Heart right ventricle (tissue), 16 donors: ENCODE measurements at regions not wholly inside any gene's neighbourhood (a gene's known extent, or its start where the extent isn't known, plus 50 kb on each side); places are given as distances from the start of the nearest gene placed in this dataset.

ENCODE experiments used
- ATAC-seq, 8 donors: fragments of 200-7000 bp; cut with Tn5 transposase; one replicate each; pipeline ENCODE4 v1.9.1; 2020; ENCODE audit warnings: mild to moderate bottlenecking in 8 of 8, moderate library complexity in 8 of 8, moderate number of reproducible peaks in 1 of 8
- DNase-seq, 2 donors: peaks; one replicate each; pipeline ENCODE4 v3.0.0-alpha.2; 2020
- H3K27ac ChIP-seq, 10 donors: fragments of 200-600 bp; sonication (generic) in 2 of 10; one replicate each; pipeline versions ENCODE4 v1.5.0 to v1.8.0; 2020 to 2022; ENCODE audit warnings: mild to moderate bottlenecking in 3 of 10
- H3K27me3 ChIP-seq, 7 donors: fragments of 200-600 bp; one replicate each; pipeline ENCODE4 v1.8.0; 2021 to 2022; ENCODE audit warnings: mild to moderate bottlenecking in 2 of 7
- H3K36me3 ChIP-seq, 9 donors: fragments of 200-600 bp; sonication (generic) in 1 of 9; one replicate each; pipeline versions ENCODE4 v1.5.0 to v1.8.0; 2020 to 2022; ENCODE audit warnings: mild to moderate bottlenecking in 2 of 9
- H3K4me1 ChIP-seq, 9 donors: fragments of 200-600 bp; sonication (generic) in 1 of 9; one replicate each; pipeline versions ENCODE4 v1.5.0 to v1.8.0; 2020 to 2022; ENCODE audit warnings: mild to moderate bottlenecking in 4 of 9
- H3K4me3 ChIP-seq, 10 donors: fragments of 200-600 bp; sonication (generic) in 2 of 10; one replicate each; pipeline versions ENCODE4 v1.5.0 to v1.8.0; 2020 to 2022; ENCODE audit warnings: mild to moderate bottlenecking in 7 of 10, moderate library complexity in 2 of 10
- H3K9me3 ChIP-seq, 11 donors: fragments of 200-600 bp in 10 of 11; sonication (generic) in 2 of 11; one replicate each; pipeline versions ENCODE4 v1.5.0 to v1.8.0; 2013 to 2022; ENCODE audit warnings: mild to moderate bottlenecking in 2 of 11, control low read depth in 1 of 11, moderate library complexity in 1 of 11
- WGBS, 2 donors: extraction: QIAGEN DNeasy Blood & Tissue Kit; methylation state at CpG; one replicate each; pipeline ENCODE4 v1.1.7; 2013; ENCODE audit warnings: inconsistent platforms in 1 of 2; 5-methylcytosine and 5-hydroxymethylcytosine counted together
- intact Hi-C, 10 donors: fragments of 100-400 bp; cut with DNase I; formaldehyde crosslinking; loops; one replicate each; pipeline versions ENCODE4 v1.11.1 to v1.14.2; 2022
- TF ChIP-seq, protein P1 (sequence below), 9 donors: fragments of 200-600 bp; sonication (generic) in 2 of 9; IDR thresholded peaks; one replicate each; pipeline versions ENCODE4 v1.5.0 to v1.8.0; 2021 to 2022; ENCODE audit warnings: antibody characterized with exemption in 9 of 9, mild to moderate bottlenecking in 5 of 9, moderate library complexity in 1 of 9
- donor health status: Arrhythmogenic right ventricular cardiomyopathy.
- donor health status: ischemic (EF 13 %, LVEDD 7.1; RV severe dilation, severe dysfunction).
- donor health status: healthy with polysubstance abuse.
- donor health status: DM: no; HTN: yes; CAD: no.
- donor health status: DM: no; HTN: no; CAD: no.
- donor health status: ischemic (EF 25% LVEDD 6.9; RV normal size, moderate dysfunction).
- donor health status: ischemic (EF 25% LVEDD 5.7; RV mildly dilated, moderate dysfunction).
- donor health status: healthy.
- donor health status: DM: yes; HTN: yes; CAD: no.
- donor health status: Ischemic cardiomyopathy.
- donor health status: ischemic (EF 35%, LVEDD 5.7; RV mildly dilated, moderate dysfunction).
- donor health status: nonischemic (EF 11% LVEDD 7.7; RV severe dilation, severe dysfunction).
- donor health status: DM: yes; HTN: yes; CAD: no.
- donor health status: PGD.
- donor health status: ischemic (EF 29% LVEDD 5.4; RV normal size, mild dysfunction).
- donor health status: nonischemic (EF 23%, LVEDD 6.1; RV moderate dilation, normal function).

DNA sequence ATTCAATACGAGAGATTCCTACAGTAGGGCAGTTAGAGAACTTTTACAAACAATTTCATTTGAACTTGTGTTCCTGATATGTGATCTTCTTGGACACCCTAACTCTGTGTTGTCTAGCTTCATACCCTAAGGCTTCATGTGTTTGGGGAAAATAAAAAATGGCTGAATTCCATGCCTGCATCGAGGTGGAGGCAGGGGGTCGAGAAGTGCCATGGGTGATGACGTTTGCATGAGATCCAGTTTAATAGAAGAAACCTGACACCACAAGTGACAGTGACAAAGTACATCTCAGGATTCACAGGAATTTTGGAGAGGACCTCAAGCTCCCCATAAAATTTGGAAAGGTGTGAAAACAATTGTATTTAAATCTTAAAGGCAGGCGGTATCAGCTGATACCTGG lies 169.2 kb upstream of the NABP1 start:
- WGBS, 2 donors: 80% methylated on average over 5 of the region's 5 CpGs

DNA sequence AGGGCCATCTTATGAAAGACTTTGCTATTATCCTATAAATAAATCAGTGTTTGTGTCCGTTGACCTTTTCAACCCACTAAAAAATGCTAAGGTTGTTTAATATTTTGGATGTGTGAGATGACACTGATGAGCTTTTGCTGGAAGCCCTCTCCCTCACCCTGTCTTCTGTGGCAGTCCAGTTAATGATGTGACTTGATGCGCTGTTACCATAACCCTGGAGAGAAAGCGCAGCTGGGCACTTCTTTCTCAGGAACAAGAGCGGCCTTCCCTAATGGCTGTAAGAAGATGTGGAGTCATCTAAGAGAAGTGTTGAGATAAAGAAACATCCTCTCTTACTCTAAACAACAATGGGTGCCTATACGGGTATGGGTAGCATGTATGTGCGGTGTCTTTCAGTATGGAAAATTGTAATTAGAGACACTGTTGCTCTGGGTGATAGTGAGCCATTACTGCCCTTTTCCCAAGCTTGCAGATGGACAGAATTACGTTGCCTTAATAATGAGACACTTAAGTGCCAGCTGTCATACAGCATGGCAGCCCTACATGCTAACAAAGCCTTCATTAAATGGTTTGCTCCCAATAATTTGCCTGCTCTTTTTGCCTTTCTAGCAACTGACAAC lies 165.6 kb upstream of the NABP1 start:
- H3K9me3 ChIP-seq: peaks cover 0 to 7% (median 0%) of the 10 kb centered on the region in 11 donors
- WGBS, 2 donors: 86 to 88% methylated on average over 7 of the region's 7 CpGs
- H3K4me3 ChIP-seq: no peak overlapping the region
- H3K4me1 ChIP-seq: peaks cover 0 to 7% (median 0%) of the 10 kb centered on the region in 9 donors
- no peaks in the 10 kb centered on the region for H3K36me3 ChIP-seq
- ATAC-seq (no peak), DNase-seq (no peak)
- no peak overlapping the region for H3K27ac ChIP-seq
- intact Hi-C loops: loop anchor here in 1 of 10 donors (10.0 kb wide), 1 partner anchor 448 kb away; no protein-coding TSS in a partner anchor
- TF ChIP-seq, protein P1, sequence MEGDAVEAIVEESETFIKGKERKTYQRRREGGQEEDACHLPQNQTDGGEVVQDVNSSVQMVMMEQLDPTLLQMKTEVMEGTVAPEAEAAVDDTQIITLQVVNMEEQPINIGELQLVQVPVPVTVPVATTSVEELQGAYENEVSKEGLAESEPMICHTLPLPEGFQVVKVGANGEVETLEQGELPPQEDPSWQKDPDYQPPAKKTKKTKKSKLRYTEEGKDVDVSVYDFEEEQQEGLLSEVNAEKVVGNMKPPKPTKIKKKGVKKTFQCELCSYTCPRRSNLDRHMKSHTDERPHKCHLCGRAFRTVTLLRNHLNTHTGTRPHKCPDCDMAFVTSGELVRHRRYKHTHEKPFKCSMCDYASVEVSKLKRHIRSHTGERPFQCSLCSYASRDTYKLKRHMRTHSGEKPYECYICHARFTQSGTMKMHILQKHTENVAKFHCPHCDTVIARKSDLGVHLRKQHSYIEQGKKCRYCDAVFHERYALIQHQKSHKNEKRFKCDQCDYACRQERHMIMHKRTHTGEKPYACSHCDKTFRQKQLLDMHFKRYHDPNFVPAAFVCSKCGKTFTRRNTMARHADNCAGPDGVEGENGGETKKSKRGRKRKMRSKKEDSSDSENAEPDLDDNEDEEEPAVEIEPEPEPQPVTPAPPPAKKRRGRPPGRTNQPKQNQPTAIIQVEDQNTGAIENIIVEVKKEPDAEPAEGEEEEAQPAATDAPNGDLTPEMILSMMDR (IDR thresholded peaks at IDR 0.05): no peak
- H3K27me3 ChIP-seq: no peaks in the 10 kb centered on the region

More for the DNA sequence above, 169.2 kb upstream of the NABP1 start:
- ATAC-seq: no peak
- TF ChIP-seq, protein P1 (IDR thresholded peaks at IDR 0.05): no peak
- no peak overlapping the region for H3K27ac ChIP-seq
- intact Hi-C loops: loop anchor here in 1 of 10 donors (10.0 kb wide), 1 partner anchor 454 kb away; no protein-coding TSS in a partner anchor
- H3K4me3 ChIP-seq: no peak overlapping the region
- no peaks in the 10 kb centered on the region for H3K36me3 ChIP-seq
- H3K4me1 ChIP-seq: no peaks in the 10 kb centered on the region
- DNase-seq: no peak
- no peaks in the 10 kb centered on the region for H3K27me3 ChIP-seq
- peaks cover 0 to 11% (median 0%) of the 10 kb centered on the region in 11 donors for H3K9me3 ChIP-seq

DNA sequence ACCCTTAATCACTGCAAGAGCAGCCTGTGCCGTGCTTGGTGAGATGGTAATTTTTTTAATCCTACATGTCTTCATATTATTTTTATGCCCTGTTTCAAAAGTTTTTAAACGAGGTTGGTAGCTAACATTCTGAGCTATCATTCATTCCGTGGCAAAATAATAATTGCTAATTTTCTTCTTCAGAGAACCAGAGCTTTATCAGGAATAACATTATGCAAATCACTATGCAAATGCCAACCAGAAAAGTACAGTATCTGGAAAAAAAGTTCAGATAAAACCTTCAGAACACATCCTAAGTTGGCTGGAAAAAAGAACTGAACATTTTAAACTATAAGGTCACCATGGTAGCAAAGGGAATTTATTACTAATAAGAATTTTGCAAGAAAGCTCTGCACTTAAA lies 165.1 kb upstream of the NABP1 start:
- intact Hi-C loops: loop anchor here in 1 of 10 donors (10.0 kb wide), 1 partner anchor 448 kb away; no protein-coding TSS in a partner anchor
- Histone ChIP-seq H3K27ac (no peak overlapping the region), H3K4me3 (no peak overlapping the region), H3K9me3 (peaks cover 0 to 1% (median 0%) of the 10 kb centered on the region in 11 donors), H3K27me3 (no peaks in the 10 kb centered on the region), H3K36me3 (no peaks in the 10 kb centered on the region), H3K4me1 (peaks cover 0 to 7% (median 0%) of the 10 kb centered on the region in 9 donors)
- DNase-seq (no peak), ATAC-seq (no peak)
- TF ChIP-seq, protein P1 (IDR thresholded peaks at IDR 0.05): no peak
- 80 to 84% methylated on average over 3 of the region's 3 CpGs for WGBS, 2 donors

DNA sequence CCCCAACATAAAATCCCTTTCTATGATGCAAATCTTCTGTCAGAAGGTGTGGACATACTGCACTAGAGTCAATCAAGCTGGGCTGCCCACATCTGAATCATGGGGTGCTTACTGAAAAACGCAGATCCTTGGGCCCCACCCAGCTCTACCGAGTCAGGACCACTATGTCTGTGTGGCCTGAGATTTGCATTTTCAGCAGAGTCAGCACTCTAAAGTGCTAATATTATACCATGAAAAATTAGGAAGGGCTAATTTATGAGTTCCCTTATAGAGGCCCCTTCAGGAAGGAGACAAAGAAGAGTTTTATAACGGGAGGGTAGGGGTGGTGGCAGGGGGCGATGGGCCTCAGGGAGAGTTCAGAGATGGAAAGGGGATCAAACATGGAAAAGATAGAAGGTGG lies 163.3 kb upstream of the NABP1 start:
- intact Hi-C loops: loop anchor here in 2 of 10 donors (5.0 to 10.0 kb wide), 2 partner anchors 450 to 462 kb away; no protein-coding TSS in a partner anchor
- no peak overlapping the region for H3K27ac ChIP-seq
- ATAC-seq (no peak), DNase-seq (no peak)
- no peaks in the 10 kb centered on the region for H3K27me3 ChIP-seq
- 55 to 82% methylated on average over 4 of the region's 4 CpGs for WGBS, 2 donors
- no peaks in the 10 kb centered on the region for H3K9me3 ChIP-seq
- TF ChIP-seq, protein P1 (IDR thresholded peaks at IDR 0.05): no peak
- no peaks in the 10 kb centered on the region for H3K36me3 ChIP-seq
- peaks cover 0 to 7% (median 0%) of the 10 kb centered on the region in 9 donors for H3K4me1 ChIP-seq
- H3K4me3 ChIP-seq: no peak overlapping the region
